ENCODE measurements at regions not wholly inside any gene's neighbourhood (a gene's known extent, or its start where the extent isn't known, plus 50 kb on each side); places are given as distances from the start of the nearest gene placed in this dataset.
"Not testable (repeated sequence)": the region's sequence is repeated elsewhere in the genome, so short reads cannot be mapped to it uniquely, and the experiment has no call there.

GRCh38 chr4:177190995-177191580, 118.6 kb upstream of the NEIL3 start:
- no peak for DNase-seq

- DNase-seq, result no peak
Measured at GRCh38 chr4:177191586-177191985, 118.1 kb upstream of the NEIL3 start.

- DNase-seq, result no peak
Measured at GRCh38 chr4:177191991-177192390, 117.7 kb upstream of the NEIL3 start.

- not testable (repeated sequence) for DNase-seq
Measured at GRCh38 chr4:177193024-177193715, 116.5 kb upstream of the NEIL3 start.

GRCh38 chr4:177194906-177195305, 114.8 kb upstream of the NEIL3 start:
- DNase-seq, result no peak

GRCh38 chr4:177196615-177197014, 113.1 kb upstream of the NEIL3 start:
- no peak for DNase-seq

- no peak for DNase-seq
Measured at GRCh38 chr4:177201614-177202013, 108.1 kb upstream of the NEIL3 start.

- no peak for DNase-seq
Measured at GRCh38 chr4:177204126-177204525, 105.5 kb upstream of the NEIL3 start.

GRCh38 chr4:177214935-177215334, 94.7 kb upstream of the NEIL3 start:
- DNase-seq, result no peak

GRCh38 chr4:177220376-177220775, 89.3 kb upstream of the NEIL3 start:
- DNase-seq, result no peak

GRCh38 chr4:177222781-177223180, 86.9 kb upstream of the NEIL3 start:
- DNase-seq, result no peak

GRCh38 chr4:177225605-177226004, 84.1 kb upstream of the NEIL3 start:
- DNase-seq, result no peak

GRCh38 chr4:177227636-177228035, 82.0 kb upstream of the NEIL3 start:
- DNase-seq, result no peak

GRCh38 chr4:177228599-177228998, 81.1 kb upstream of the NEIL3 start:
- no peak for DNase-seq

- DNase-seq, result no peak
Measured at GRCh38 chr4:177229331-177229730, 80.3 kb upstream of the NEIL3 start.

GRCh38 chr4:177232473-177232872, 77.2 kb upstream of the NEIL3 start:
- no peak for DNase-seq

GRCh38 chr4:177235026-177235425, 74.6 kb upstream of the NEIL3 start:
- no peak for DNase-seq

- no peak for DNase-seq
Measured at GRCh38 chr4:177236886-177237285, 72.8 kb upstream of the NEIL3 start.

- DNase-seq, result no peak
Measured at GRCh38 chr4:177237291-177237690, 72.4 kb upstream of the NEIL3 start.

GRCh38 chr4:177239477-177239876, 70.2 kb upstream of the NEIL3 start:
- no peak for DNase-seq

- no peak for DNase-seq
Measured at GRCh38 chr4:177239878-177240277, 69.8 kb upstream of the NEIL3 start.

GRCh38 chr4:177242651-177243286, 66.9 kb upstream of the NEIL3 start:
- no peak for DNase-seq

- DNase-seq, result no peak
Measured at GRCh38 chr4:177246641-177247584, 62.8 kb upstream of the NEIL3 start.
